ENCODE measurements at regions not wholly inside any gene's neighbourhood (a gene's known extent, or its start where the extent isn't known, plus 50 kb on each side); places are given as distances from the start of the nearest gene placed in this dataset.

DNA sequence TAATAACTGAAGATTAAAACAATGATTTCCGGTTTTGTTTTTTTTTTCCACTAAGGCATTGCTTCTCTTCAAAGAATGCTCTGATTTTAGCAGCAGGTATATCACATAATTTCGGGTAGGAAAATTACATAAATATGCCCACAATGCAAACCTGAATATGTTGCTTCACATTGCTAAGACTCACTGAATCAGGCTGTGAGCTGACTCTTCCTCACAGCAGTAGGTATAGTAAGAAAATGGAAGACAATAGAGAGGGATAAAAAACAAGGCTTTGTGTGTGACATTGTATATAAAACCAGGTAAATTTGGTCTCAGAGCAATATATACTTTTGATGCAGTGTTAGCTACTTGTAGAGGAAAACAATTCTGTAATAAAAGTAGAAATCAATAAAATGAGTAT is 1355.0 kb downstream of the OLFM4 start:
- Histone ChIP-seq H3K4me3 (ENCODE audit: low read length in 3 of 3) (no peak overlapping the region), H3K36me3 (ENCODE audit: control insufficient read depth in 2 of 3, insufficient read depth in 3 of 3, low read length in 3 of 3) (no peaks in the 10 kb centered on the region), H3K9me3 (ENCODE audit: control insufficient read depth in 2 of 3, insufficient read depth in 1 of 3, low read length in 3 of 3) (no peaks in the 10 kb centered on the region), H3K9ac (ENCODE audit: low read length in 3 of 3) (no peak overlapping the region), H3K27me3 (ENCODE audit: control insufficient read depth, insufficient read depth, low read length) (no peaks in the 10 kb centered on the region), H3K4me1 (ENCODE audit: control insufficient read depth in 2 of 3, insufficient read depth in 2 of 3, low read depth in 1 of 3, low read length in 3 of 3) (no peaks in the 10 kb centered on the region), H3K27ac (ENCODE audit: low read depth in 2 of 2, low read length in 2 of 2) (no peak overlapping the region)
- intact Hi-C loops (cut with DNase I), result no loop called here
- DNase-seq, result no peak
- TF ChIP-seq, protein P1, sequence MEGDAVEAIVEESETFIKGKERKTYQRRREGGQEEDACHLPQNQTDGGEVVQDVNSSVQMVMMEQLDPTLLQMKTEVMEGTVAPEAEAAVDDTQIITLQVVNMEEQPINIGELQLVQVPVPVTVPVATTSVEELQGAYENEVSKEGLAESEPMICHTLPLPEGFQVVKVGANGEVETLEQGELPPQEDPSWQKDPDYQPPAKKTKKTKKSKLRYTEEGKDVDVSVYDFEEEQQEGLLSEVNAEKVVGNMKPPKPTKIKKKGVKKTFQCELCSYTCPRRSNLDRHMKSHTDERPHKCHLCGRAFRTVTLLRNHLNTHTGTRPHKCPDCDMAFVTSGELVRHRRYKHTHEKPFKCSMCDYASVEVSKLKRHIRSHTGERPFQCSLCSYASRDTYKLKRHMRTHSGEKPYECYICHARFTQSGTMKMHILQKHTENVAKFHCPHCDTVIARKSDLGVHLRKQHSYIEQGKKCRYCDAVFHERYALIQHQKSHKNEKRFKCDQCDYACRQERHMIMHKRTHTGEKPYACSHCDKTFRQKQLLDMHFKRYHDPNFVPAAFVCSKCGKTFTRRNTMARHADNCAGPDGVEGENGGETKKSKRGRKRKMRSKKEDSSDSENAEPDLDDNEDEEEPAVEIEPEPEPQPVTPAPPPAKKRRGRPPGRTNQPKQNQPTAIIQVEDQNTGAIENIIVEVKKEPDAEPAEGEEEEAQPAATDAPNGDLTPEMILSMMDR (IDR thresholded peaks at IDR 0.05; ENCODE audit: borderline replicate concordance, extremely low read depth, insufficient read depth), result no peak
- FAIRE-seq, result no peak

DNA sequence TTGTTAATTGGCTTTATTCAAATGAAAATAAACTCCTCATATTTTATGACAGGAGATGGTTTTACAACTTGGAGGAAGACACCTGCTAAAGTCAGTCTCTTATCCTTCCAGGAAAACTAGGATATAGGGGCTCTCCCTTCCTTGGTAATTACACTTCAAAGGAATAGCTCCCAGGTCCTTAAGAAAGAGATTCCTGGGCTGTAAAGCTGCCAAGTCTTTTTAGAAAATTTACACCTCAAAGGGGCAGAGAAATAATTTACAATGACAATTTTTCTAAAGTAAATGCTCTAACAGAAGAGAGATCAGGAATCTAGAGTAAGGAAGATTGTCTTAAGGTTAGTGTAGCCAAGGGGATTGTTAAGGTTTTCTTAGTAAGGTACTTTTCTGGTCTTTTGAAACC is 1359.0 kb downstream of the OLFM4 start:
- Histone ChIP-seq H3K9ac (ENCODE audit: low read length in 3 of 3) (no peak overlapping the region), H3K27me3 (ENCODE audit: control insufficient read depth, insufficient read depth, low read length) (no peaks in the 10 kb centered on the region), H3K27ac (ENCODE audit: low read depth in 2 of 2, low read length in 2 of 2) (no peak overlapping the region), H3K36me3 (ENCODE audit: control insufficient read depth in 2 of 3, insufficient read depth in 3 of 3, low read length in 3 of 3) (no peaks in the 10 kb centered on the region), H3K4me3 (ENCODE audit: low read length in 3 of 3) (no peak overlapping the region), H3K9me3 (ENCODE audit: control insufficient read depth in 2 of 3, insufficient read depth in 1 of 3, low read length in 3 of 3) (no peaks in the 10 kb centered on the region), H3K4me1 (ENCODE audit: control insufficient read depth in 2 of 3, insufficient read depth in 2 of 3, low read depth in 1 of 3, low read length in 3 of 3) (no peaks in the 10 kb centered on the region)
- intact Hi-C loops (cut with DNase I), result no loop called here
- FAIRE-seq (no peak), DNase-seq (no peak)
- TF ChIP-seq, protein P1 (IDR thresholded peaks at IDR 0.05; ENCODE audit: borderline replicate concordance, extremely low read depth, insufficient read depth), result no peak

DNA sequence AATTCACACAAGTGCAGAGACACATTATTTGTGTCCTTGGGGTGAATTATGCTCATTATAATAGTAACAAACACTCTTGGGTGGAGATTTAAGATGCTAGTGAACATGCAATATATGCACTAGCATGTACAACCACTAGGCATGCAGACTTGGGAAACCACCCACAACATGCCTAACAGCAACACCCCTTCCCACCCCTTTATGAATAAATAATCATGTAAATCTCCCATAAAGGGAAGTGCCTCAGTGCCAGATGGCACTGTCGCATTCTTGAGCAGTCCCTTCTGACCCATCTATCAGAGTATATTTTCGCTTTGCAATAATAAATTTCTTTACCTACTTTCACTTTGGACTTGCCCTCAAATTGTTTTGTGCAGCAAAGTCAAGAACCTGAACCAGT is 1362.2 kb downstream of the OLFM4 start:
- H3K4me3 ChIP-seq (ENCODE audit: low read length in 3 of 3), result no peak overlapping the region
- H3K27ac ChIP-seq (ENCODE audit: low read depth in 2 of 2, low read length in 2 of 2), result no peak overlapping the region
- H3K36me3 ChIP-seq (ENCODE audit: control insufficient read depth in 2 of 3, insufficient read depth in 3 of 3, low read length in 3 of 3), result no peaks in the 10 kb centered on the region
- no peaks in the 10 kb centered on the region for H3K27me3 ChIP-seq (ENCODE audit: control insufficient read depth, insufficient read depth, low read length)
- FAIRE-seq (no peak), DNase-seq (no peak)
- TF ChIP-seq, protein P1 (IDR thresholded peaks at IDR 0.05; ENCODE audit: borderline replicate concordance, extremely low read depth, insufficient read depth), result no peak
- no peaks in the 10 kb centered on the region for H3K4me1 ChIP-seq (ENCODE audit: control insufficient read depth in 2 of 3, insufficient read depth in 2 of 3, low read depth in 1 of 3, low read length in 3 of 3)
- peaks cover 0 to 2% (median 0%) of the 10 kb centered on the region in 3 donors for H3K9me3 ChIP-seq (ENCODE audit: control insufficient read depth in 2 of 3, insufficient read depth in 1 of 3, low read length in 3 of 3)
- intact Hi-C loops (cut with DNase I), result no loop called here
- H3K9ac ChIP-seq (ENCODE audit: low read length in 3 of 3), result no peak overlapping the region

GRCh38 chr13:54394085-54394700 is 1365.6 kb downstream of the OLFM4 start:
- TF ChIP-seq, protein P1 (IDR thresholded peaks at IDR 0.05; ENCODE audit: borderline replicate concordance, extremely low read depth, insufficient read depth), result no peak
- intact Hi-C loops (cut with DNase I), result no loop called here
- Histone ChIP-seq H3K4me1 (ENCODE audit: control insufficient read depth in 2 of 3, insufficient read depth in 2 of 3, low read depth in 1 of 3, low read length in 3 of 3) (no peaks in the 10 kb centered on the region), H3K27me3 (ENCODE audit: control insufficient read depth, insufficient read depth, low read length) (no peaks in the 10 kb centered on the region), H3K27ac (ENCODE audit: low read depth in 2 of 2, low read length in 2 of 2) (no peak overlapping the region), H3K36me3 (ENCODE audit: control insufficient read depth in 2 of 3, insufficient read depth in 3 of 3, low read length in 3 of 3) (no peaks in the 10 kb centered on the region), H3K4me3 (ENCODE audit: low read length in 3 of 3) (no peak overlapping the region), H3K9me3 (ENCODE audit: control insufficient read depth in 2 of 3, insufficient read depth in 1 of 3, low read length in 3 of 3) (peaks cover 0 to 2% (median 0%) of the 10 kb centered on the region in 3 donors), H3K9ac (ENCODE audit: low read length in 3 of 3) (no peak overlapping the region)
- no peak for DNase-seq
- no peak for FAIRE-seq

Data from kidney (tissue), 13 donors.